ENCODE measurements at regions not wholly inside any gene's neighbourhood (a gene's known extent, or its start where the extent isn't known, plus 50 kb on each side); places are given as distances from the start of the nearest gene placed in this dataset.

- no peak for DNase-seq
Measured at GRCh38 chr3:110774496-110775265, 296.9 kb upstream of the NECTIN3 start.

- no peak for DNase-seq
Measured at GRCh38 chr3:110779581-110779980, 292.0 kb upstream of the NECTIN3 start.

GRCh38 chr3:110783541-110783940 is 288.1 kb upstream of the NECTIN3 start:
- DNase-seq: no peak

GRCh38 chr3:110788794-110789193 is 282.8 kb upstream of the NECTIN3 start:
- no peak for DNase-seq

- no peak for DNase-seq
Measured at GRCh38 chr3:110789315-110789714, 282.3 kb upstream of the NECTIN3 start.

GRCh38 chr3:110790631-110791030 is 281.0 kb upstream of the NECTIN3 start:
- peak in 1 of 2 experiments; percentile 6 for DNase-seq

- DNase-seq: no peak
Measured at GRCh38 chr3:110791995-110792686, 279.5 kb upstream of the NECTIN3 start.

GRCh38 chr3:110793611-110794010 is 278.0 kb upstream of the NECTIN3 start:
- no peak for DNase-seq

GRCh38 chr3:110795163-110795562 is 276.5 kb upstream of the NECTIN3 start:
- DNase-seq: no peak

- DNase-seq: no peak
Measured at GRCh38 chr3:110799271-110799670, 272.3 kb upstream of the NECTIN3 start.

GRCh38 chr3:110804856-110805255 is 266.8 kb upstream of the NECTIN3 start:
- no peak for DNase-seq

- DNase-seq: no peak
Measured at GRCh38 chr3:110806924-110807323, 264.7 kb upstream of the NECTIN3 start.

GRCh38 chr3:110808630-110809029 is 263.0 kb upstream of the NECTIN3 start:
- no peak for DNase-seq

GRCh38 chr3:110810356-110810755 is 261.3 kb upstream of the NECTIN3 start:
- no peak for DNase-seq

- no peak for DNase-seq
Measured at GRCh38 chr3:110811050-110811449, 260.6 kb upstream of the NECTIN3 start.

GRCh38 chr3:110813541-110813940 is 258.1 kb upstream of the NECTIN3 start:
- no peak for DNase-seq

GRCh38 chr3:110814170-110815007 is 257.2 kb upstream of the NECTIN3 start:
- DNase-seq: peak; percentile 76 to 85

GRCh38 chr3:110815008-110815583 is 256.5 kb upstream of the NECTIN3 start:
- DNase-seq: peak in 1 of 2 experiments; percentile 23

GRCh38 chr3:110816008-110816407 is 255.6 kb upstream of the NECTIN3 start:
- DNase-seq: no peak

- DNase-seq: no peak
Measured at GRCh38 chr3:110821586-110821985, 250.0 kb upstream of the NECTIN3 start.

- DNase-seq: no peak
Measured at GRCh38 chr3:110822971-110823370, 248.6 kb upstream of the NECTIN3 start.

GRCh38 chr3:110846971-110847370 is 224.6 kb upstream of the NECTIN3 start:
- no peak for DNase-seq

GRCh38 chr3:110849064-110849463 is 222.6 kb upstream of the NECTIN3 start:
- DNase-seq: no peak
